ENCODE measurements at regions not wholly inside any gene's neighbourhood (a gene's known extent, or its start where the extent isn't known, plus 50 kb on each side); places are given as distances from the start of the nearest gene placed in this dataset.

DNA sequence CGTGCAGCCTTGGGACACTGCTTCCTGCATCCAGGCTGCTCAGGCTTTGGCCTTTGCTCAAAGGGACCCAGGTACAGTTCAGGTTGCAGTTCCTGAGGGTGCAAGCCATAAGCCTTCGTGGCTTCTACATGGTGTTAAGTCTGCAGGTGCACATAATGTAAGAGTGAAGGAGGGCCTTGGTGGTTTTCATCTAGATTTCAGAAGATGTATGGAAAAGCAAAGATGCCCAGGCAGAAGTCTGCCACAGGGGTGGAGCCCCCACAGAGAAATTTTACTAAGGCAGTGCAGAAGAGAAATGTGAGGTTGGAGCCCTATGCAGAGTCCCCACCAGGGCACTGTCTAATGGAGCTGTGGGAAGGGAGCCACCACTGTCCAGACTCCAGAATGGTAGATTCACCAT lies 200.9 kb downstream of the ICE1 start:
- Histone ChIP-seq H3K36me3 (ENCODE audit: insufficient read depth, low read length) (no peaks in the 10 kb centered on the region), H3K9me3 (ENCODE audit: low read length) (peaks cover 12% of the 10 kb centered on the region), H3K27me3 (ENCODE audit: insufficient read depth, low read depth, low read length) (no peaks in the 10 kb centered on the region), H3F3A (ENCODE audit: insufficient read depth, low read length, poor library complexity, severe bottlenecking) (no peaks in the 10 kb centered on the region), H3K9me2 (ENCODE audit: insufficient read depth, low read length) (no peaks in the 10 kb centered on the region), H4K20me1 (ENCODE audit: insufficient read depth) (no peaks in the 10 kb centered on the region), H3K9ac (ENCODE audit: low read length) (no peak overlapping the region), H3K4me2 (ENCODE audit: low read length) (no peak overlapping the region), H3K79me2 (replicated peaks; ENCODE audit: insufficient read depth, low read length) (no peaks in the 10 kb centered on the region), H2AFZ (ENCODE audit: low read depth, low read length) (no peak overlapping the region), H3K27ac (ENCODE audit: low read length) (no peak overlapping the region), H3K4me3 (ENCODE audit: low read length) (no peak overlapping the region)
- TF ChIP-seq, protein P1, sequence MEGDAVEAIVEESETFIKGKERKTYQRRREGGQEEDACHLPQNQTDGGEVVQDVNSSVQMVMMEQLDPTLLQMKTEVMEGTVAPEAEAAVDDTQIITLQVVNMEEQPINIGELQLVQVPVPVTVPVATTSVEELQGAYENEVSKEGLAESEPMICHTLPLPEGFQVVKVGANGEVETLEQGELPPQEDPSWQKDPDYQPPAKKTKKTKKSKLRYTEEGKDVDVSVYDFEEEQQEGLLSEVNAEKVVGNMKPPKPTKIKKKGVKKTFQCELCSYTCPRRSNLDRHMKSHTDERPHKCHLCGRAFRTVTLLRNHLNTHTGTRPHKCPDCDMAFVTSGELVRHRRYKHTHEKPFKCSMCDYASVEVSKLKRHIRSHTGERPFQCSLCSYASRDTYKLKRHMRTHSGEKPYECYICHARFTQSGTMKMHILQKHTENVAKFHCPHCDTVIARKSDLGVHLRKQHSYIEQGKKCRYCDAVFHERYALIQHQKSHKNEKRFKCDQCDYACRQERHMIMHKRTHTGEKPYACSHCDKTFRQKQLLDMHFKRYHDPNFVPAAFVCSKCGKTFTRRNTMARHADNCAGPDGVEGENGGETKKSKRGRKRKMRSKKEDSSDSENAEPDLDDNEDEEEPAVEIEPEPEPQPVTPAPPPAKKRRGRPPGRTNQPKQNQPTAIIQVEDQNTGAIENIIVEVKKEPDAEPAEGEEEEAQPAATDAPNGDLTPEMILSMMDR (IDR thresholded peaks at IDR 0.05; ENCODE audit: poor library complexity, severe bottlenecking): no peak
- TF ChIP-seq, protein P2, sequence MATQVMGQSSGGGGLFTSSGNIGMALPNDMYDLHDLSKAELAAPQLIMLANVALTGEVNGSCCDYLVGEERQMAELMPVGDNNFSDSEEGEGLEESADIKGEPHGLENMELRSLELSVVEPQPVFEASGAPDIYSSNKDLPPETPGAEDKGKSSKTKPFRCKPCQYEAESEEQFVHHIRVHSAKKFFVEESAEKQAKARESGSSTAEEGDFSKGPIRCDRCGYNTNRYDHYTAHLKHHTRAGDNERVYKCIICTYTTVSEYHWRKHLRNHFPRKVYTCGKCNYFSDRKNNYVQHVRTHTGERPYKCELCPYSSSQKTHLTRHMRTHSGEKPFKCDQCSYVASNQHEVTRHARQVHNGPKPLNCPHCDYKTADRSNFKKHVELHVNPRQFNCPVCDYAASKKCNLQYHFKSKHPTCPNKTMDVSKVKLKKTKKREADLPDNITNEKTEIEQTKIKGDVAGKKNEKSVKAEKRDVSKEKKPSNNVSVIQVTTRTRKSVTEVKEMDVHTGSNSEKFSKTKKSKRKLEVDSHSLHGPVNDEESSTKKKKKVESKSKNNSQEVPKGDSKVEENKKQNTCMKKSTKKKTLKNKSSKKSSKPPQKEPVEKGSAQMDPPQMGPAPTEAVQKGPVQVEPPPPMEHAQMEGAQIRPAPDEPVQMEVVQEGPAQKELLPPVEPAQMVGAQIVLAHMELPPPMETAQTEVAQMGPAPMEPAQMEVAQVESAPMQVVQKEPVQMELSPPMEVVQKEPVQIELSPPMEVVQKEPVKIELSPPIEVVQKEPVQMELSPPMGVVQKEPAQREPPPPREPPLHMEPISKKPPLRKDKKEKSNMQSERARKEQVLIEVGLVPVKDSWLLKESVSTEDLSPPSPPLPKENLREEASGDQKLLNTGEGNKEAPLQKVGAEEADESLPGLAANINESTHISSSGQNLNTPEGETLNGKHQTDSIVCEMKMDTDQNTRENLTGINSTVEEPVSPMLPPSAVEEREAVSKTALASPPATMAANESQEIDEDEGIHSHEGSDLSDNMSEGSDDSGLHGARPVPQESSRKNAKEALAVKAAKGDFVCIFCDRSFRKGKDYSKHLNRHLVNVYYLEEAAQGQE (IDR thresholded peaks at IDR 0.05; ENCODE audit: borderline replicate concordance): no peak
- TF ChIP-seq RAD21 (conservative IDR thresholded peaks at IDR 0.05): no peak
- no peak for TF ChIP-seq TAF1 (IDR thresholded peaks at IDR 0.05; ENCODE audit: low read depth)
- no peak for TF ChIP-seq MXI1 (conservative IDR thresholded peaks at IDR 0.05; ENCODE audit: poor library complexity, severe bottlenecking)
- no peak for TF ChIP-seq POLR2AphosphoS5 (IDR thresholded peaks at IDR 0.05)
- no peak for TF ChIP-seq EP300 (conservative IDR thresholded peaks at IDR 0.05; ENCODE audit: poor library complexity, severe bottlenecking)
- no peak for TF ChIP-seq SMC3 (conservative IDR thresholded peaks at IDR 0.05; ENCODE audit: poor library complexity)
- no peak for TF ChIP-seq EZH2 (IDR thresholded peaks at IDR 0.05; ENCODE audit: borderline replicate concordance, insufficient read depth, low read length, poor library complexity, severe bottlenecking)

DNA sequence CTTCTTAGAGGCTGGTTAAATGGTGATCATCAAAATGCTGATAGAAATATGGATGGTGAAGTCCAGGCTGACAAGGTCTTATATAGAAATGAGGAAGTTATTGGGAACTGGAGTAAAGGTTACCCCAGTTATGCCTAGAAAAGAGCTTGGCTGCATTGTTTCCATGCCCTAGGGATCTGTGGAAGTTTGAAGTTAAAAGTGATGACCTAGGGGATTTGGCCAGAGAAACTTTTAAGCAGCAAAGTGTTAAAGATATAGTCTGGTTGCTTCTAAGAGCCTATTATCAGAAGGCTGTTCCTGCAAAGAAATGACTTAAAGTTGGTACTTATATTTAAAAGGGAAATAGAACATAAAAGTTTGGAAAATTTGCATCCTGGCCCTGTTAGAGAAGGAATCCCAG lies 200.3 kb downstream of the ICE1 start:
- Histone ChIP-seq H2AFZ (ENCODE audit: low read depth, low read length) (no peak overlapping the region), H3K36me3 (ENCODE audit: insufficient read depth, low read length) (no peaks in the 10 kb centered on the region), H3F3A (ENCODE audit: insufficient read depth, low read length, poor library complexity, severe bottlenecking) (no peaks in the 10 kb centered on the region), H3K4me2 (ENCODE audit: low read length) (no peak overlapping the region), H4K20me1 (ENCODE audit: insufficient read depth) (no peaks in the 10 kb centered on the region), H3K27me3 (ENCODE audit: insufficient read depth, low read depth, low read length) (no peaks in the 10 kb centered on the region), H3K4me3 (ENCODE audit: low read length) (no peak overlapping the region), H3K9me2 (ENCODE audit: insufficient read depth, low read length) (no peaks in the 10 kb centered on the region), H3K27ac (ENCODE audit: low read length) (no peak overlapping the region), H3K9me3 (ENCODE audit: low read length) (peaks cover 12% of the 10 kb centered on the region), H3K79me2 (replicated peaks; ENCODE audit: insufficient read depth, low read length) (no peaks in the 10 kb centered on the region), H3K9ac (ENCODE audit: low read length) (no peak overlapping the region)
- TF ChIP-seq TAF1 (IDR thresholded peaks at IDR 0.05; ENCODE audit: low read depth): no peak
- no peak for TF ChIP-seq EP300 (conservative IDR thresholded peaks at IDR 0.05; ENCODE audit: poor library complexity, severe bottlenecking)
- TF ChIP-seq MXI1 (conservative IDR thresholded peaks at IDR 0.05; ENCODE audit: poor library complexity, severe bottlenecking): no peak
- TF ChIP-seq RAD21 (conservative IDR thresholded peaks at IDR 0.05): no peak
- TF ChIP-seq, protein P1 (IDR thresholded peaks at IDR 0.05; ENCODE audit: poor library complexity, severe bottlenecking): no peak
- TF ChIP-seq, protein P2 (IDR thresholded peaks at IDR 0.05; ENCODE audit: borderline replicate concordance): no peak
- TF ChIP-seq POLR2AphosphoS5 (IDR thresholded peaks at IDR 0.05): no peak
- TF ChIP-seq EZH2 (IDR thresholded peaks at IDR 0.05; ENCODE audit: borderline replicate concordance, insufficient read depth, low read length, poor library complexity, severe bottlenecking): no peak

Measured in neural cell (in vitro differentiated cells).